ENCODE measurements at regions not wholly inside any gene's neighbourhood (a gene's known extent, or its start where the extent isn't known, plus 50 kb on each side); places are given as distances from the start of the nearest gene placed in this dataset.
A peak's percentile ranks its signal among the peaks of the same experiment; 100 is the strongest.

DNA sequence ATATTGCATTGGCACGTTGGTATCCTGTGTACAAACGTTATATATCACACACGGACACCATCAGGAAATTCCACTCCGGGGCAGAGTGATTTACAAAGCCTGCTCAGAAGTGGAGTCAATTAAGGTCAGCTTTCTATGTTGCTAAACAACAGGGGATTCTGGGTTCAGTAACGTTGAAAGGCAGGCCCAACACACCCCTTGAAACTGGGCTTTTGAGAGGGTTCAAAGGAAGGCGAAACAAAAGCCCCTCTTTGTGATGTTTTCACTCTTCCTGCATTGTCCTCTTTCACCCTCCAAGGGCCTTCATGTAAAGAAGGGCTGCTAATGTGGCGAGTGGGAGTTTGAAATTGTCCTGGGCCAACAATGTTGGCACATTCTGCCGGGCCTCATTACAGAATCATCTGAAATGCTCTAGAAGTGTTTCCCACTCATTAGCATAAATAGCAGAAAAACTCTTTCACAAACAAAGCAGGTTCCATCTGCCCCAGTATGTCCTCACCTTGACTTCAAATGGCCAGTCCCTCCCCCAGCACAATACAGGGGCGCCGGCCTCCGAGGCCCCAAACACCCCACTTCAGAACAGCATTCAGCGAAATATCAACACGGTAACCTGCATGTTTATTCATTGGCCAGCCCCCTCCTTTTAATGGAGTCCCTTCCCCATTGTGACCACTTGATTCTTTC lies 76.4 kb downstream of the HES1 start:
- H3K36me3 Mint-ChIP-seq: no peaks in the 10 kb centered on the region
- H3K27ac Mint-ChIP-seq: peak overlapping the region; percentile 83
- DNase-seq (ENCODE audit: extremely low spot score, unreplicated experiment): no peak
- H3K4me3 Mint-ChIP-seq: peak overlapping the region; percentile 46
- H3K27me3 Mint-ChIP-seq: no peaks in the 10 kb centered on the region
- peaks cover 63% of the 10 kb centered on the region for H3K4me1 Mint-ChIP-seq (ENCODE audit: unreplicated experiment)
- H3K9me3 Mint-ChIP-seq: no peaks in the 10 kb centered on the region
- TF ChIP-seq CTCF (conservative IDR thresholded peaks at IDR 0.05): no peak

- H3K27me3 Mint-ChIP-seq: no peaks in the 10 kb centered on the region
- TF ChIP-seq CTCF (conservative IDR thresholded peaks at IDR 0.05): no peak
- H3K4me1 Mint-ChIP-seq (ENCODE audit: unreplicated experiment): peaks cover 64% of the 10 kb centered on the region
- DNase-seq (ENCODE audit: extremely low spot score, unreplicated experiment): no peak
- H3K27ac Mint-ChIP-seq: peak overlapping the region; percentile 83
- no peaks in the 10 kb centered on the region for H3K9me3 Mint-ChIP-seq
- no peaks in the 10 kb centered on the region for H3K36me3 Mint-ChIP-seq
- H3K4me3 Mint-ChIP-seq: peak overlapping the region; percentile 46
These were observed 76.9 kb downstream of the HES1 start for GRCh38 chr3:194212845-194213331.

DNA sequence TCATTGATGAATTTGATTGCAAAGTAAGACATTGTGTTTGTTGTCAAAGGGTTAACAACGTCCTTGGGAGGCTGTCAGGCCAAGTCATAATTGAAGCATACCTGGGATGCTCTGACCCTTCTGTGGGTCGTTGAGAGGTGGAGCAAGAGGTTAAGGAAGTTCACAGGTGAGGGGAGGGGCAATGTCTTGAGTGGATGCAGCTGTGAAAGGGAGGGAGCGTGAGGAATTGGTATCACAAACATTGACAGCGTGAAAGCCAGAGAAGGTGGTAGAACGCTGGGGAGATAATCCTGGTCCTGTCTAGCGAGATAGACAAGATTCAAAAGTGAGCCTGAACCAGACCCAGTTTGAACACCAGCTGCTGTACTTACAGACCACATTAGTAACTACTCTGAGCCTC lies 79.4 kb downstream of the HES1 start:
- Mint-ChIP-seq H3K27ac (peak overlapping the region; percentile 66), H3K36me3 (no peaks in the 10 kb centered on the region), H3K4me3 (peak overlapping the region; percentile 6), H3K27me3 (no peaks in the 10 kb centered on the region), H3K4me1 (ENCODE audit: unreplicated experiment) (peaks cover 72% of the 10 kb centered on the region), H3K9me3 (peaks cover 6% of the 10 kb centered on the region)
- TF ChIP-seq CTCF (conservative IDR thresholded peaks at IDR 0.05): no peak
- DNase-seq (ENCODE audit: extremely low spot score, unreplicated experiment): no peak

DNA sequence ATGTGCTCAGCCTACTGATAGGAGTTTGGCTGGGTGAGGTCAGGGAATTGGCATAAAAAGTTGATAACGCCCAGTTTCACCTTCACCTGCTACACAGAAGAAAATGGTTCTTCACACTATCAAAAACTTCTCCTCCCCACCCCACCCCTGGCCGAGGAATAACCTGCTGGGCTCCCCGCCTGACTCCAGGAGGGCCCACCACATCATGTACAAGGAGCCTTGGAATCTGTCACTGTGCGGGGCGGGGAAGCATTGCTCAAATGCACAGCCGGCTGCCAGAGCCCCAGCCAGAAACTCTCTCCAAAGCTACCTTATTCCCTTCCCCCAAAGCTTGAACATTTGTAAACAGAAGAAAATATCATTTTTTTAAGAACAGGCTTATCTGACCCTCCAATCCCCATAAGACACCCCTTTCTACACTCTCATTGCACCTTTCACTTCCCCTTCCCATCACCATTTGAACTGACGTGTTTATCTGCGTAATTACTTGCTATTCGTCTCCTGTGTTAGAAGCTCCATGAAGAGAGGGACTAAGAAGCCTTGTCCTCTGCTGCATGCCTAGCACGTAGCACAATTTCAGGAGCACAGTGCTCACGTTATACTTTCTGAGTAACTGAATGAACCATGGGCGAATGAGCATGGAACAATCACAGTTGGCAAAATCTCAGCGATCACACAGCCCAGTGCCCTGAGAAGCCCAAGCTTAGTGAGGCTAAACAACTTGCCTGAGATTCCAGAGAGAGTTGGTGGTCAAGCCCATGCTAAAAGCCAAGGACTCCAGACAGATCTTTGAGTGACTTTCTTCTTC lies 82.9 kb downstream of the HES1 start:
- no peaks in the 10 kb centered on the region for H3K27me3 Mint-ChIP-seq
- no peak for DNase-seq (ENCODE audit: extremely low spot score, unreplicated experiment)
- peak overlapping the region; percentile 57 for H3K27ac Mint-ChIP-seq

DNA sequence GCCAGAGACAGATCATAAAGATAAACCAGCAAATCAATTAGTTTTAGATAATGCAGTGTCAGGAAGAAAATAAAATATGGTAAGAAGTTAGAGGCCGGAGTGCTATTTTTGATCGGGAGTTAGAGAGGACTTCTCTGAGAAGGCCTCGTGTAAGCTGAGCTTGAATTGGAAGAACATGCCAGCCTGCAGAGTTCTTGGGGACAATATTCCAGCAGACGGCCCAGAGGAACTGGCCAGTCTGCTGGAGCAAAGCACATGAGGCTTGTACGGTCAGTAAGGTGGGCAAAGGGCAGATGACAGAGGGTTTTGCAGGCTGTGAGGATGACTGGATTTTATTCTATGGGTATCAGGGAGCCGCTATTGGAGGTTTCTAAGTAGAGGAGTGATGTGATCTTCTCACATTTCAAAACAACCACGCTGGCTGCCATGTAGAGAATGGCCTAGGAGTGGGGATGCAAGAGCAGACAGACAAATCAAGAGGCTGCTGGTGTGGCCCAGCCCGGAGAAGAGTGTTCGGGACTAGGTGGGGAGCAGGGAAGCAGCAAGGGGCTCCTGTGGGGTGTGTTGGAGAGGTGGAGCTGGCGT lies 84.0 kb downstream of the HES1 start:
- no peaks in the 10 kb centered on the region for H3K27me3 Mint-ChIP-seq
- TF ChIP-seq CTCF (conservative IDR thresholded peaks at IDR 0.05): no peak
- H3K4me3 Mint-ChIP-seq: no peak overlapping the region
- no peak for DNase-seq (ENCODE audit: extremely low spot score, unreplicated experiment)
- peak overlapping the region; percentile 1 for H3K27ac Mint-ChIP-seq
- peaks cover 6% of the 10 kb centered on the region for H3K9me3 Mint-ChIP-seq
- H3K4me1 Mint-ChIP-seq (ENCODE audit: unreplicated experiment): peaks cover 61% of the 10 kb centered on the region
- no peaks in the 10 kb centered on the region for H3K36me3 Mint-ChIP-seq

More for the DNA sequence above, 82.9 kb downstream of the HES1 start:
- peak overlapping the region; percentile 0 for H3K4me3 Mint-ChIP-seq
- H3K36me3 Mint-ChIP-seq: no peaks in the 10 kb centered on the region
- H3K9me3 Mint-ChIP-seq: peaks cover 6% of the 10 kb centered on the region
- no peak for TF ChIP-seq CTCF (conservative IDR thresholded peaks at IDR 0.05)
- H3K4me1 Mint-ChIP-seq (ENCODE audit: unreplicated experiment): peaks cover 59% of the 10 kb centered on the region

All from type B pancreatic cell (in vitro differentiated cells).